ENCODE measurements at regions not wholly inside any gene's neighbourhood (a gene's known extent, or its start where the extent isn't known, plus 50 kb on each side); places are given as distances from the start of the nearest gene placed in this dataset.
"Not testable (repeated sequence)": the region's sequence is repeated elsewhere in the genome, so short reads cannot be mapped to it uniquely, and the experiment has no call there.

DNA sequence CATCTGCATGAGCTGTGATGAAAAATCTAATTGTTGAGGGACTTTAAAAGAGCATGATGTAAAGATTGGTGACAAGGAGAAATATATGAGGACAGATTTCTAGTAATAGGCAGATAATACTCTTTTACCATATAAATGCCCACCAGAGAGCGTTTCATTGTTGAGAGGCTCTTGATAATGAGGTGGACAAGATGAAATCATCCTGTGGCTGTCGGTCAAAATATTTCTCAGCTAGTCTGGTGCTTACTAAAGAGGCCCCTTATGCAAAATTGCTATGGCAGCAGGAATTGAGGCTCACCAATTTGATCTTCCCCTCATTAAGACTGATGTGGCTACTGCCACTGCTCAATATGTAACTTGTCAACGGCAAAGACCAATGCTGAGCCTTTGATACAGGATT is 225.0 kb upstream of the RASGRP1 start:
- TF ChIP-seq, protein P1, sequence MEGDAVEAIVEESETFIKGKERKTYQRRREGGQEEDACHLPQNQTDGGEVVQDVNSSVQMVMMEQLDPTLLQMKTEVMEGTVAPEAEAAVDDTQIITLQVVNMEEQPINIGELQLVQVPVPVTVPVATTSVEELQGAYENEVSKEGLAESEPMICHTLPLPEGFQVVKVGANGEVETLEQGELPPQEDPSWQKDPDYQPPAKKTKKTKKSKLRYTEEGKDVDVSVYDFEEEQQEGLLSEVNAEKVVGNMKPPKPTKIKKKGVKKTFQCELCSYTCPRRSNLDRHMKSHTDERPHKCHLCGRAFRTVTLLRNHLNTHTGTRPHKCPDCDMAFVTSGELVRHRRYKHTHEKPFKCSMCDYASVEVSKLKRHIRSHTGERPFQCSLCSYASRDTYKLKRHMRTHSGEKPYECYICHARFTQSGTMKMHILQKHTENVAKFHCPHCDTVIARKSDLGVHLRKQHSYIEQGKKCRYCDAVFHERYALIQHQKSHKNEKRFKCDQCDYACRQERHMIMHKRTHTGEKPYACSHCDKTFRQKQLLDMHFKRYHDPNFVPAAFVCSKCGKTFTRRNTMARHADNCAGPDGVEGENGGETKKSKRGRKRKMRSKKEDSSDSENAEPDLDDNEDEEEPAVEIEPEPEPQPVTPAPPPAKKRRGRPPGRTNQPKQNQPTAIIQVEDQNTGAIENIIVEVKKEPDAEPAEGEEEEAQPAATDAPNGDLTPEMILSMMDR (IDR thresholded peaks at IDR 0.05) = no peak
- Histone ChIP-seq H3K27me3 (ENCODE audit: insufficient read depth in 3 of 3, low read length in 2 of 3) (no peaks in the 10 kb centered on the region), H3K36me3 (ENCODE audit: insufficient read depth in 1 of 2, low read depth in 1 of 2) (no peaks in the 10 kb centered on the region), H3K27ac (no peak overlapping the region), H3K4me1 (no peaks in the 10 kb centered on the region), H3K9me3 (no peaks in the 10 kb centered on the region), H3K4me3 (no peak overlapping the region)
- WGBS, 3 donors = 60 to 71% (median 64%) methylated on average over 3 of the region's 3 CpGs
- DNase-seq = no peak
- ATAC-seq = no peak
- intact Hi-C loops (cut with DNase I) = no loop called here

DNA sequence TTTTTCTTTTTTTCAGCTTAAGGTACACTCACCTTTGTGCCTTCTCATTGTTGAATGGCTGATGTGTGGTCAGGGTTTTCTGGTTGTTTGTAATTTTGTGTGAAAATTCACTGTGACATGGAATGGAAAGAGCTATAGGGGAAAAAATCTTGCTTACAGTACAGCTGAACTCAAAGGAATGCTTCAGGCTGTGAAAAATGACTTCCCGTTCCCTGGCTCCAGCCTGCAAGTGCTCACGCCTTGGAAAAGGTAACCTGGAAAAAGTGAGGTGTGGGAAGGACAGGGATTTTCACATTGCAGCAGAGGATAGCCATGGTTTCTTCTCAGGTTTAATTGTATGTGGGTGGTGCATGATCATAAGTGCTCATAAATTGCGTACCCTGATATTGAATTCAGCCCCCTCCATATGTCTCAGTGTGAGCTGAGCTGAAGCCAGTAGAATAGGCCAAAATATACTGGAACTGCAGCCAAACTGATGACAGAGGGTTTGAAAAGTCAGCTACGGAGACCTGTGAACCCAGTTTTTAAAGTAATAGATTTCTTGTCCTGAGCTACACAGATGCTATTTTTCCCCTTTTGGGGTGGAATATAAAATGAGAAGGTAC is 228.7 kb upstream of the RASGRP1 start:
- H3K4me3 ChIP-seq = no peak overlapping the region
- intact Hi-C loops (cut with DNase I) = no loop called here
- no peaks in the 10 kb centered on the region for H3K4me1 ChIP-seq
- DNase-seq = no peak
- no peak overlapping the region for H3K27ac ChIP-seq
- no peaks in the 10 kb centered on the region for H3K27me3 ChIP-seq (ENCODE audit: insufficient read depth in 3 of 3, low read length in 2 of 3)
- TF ChIP-seq, protein P1 (IDR thresholded peaks at IDR 0.05) = no peak
- no peaks in the 10 kb centered on the region for H3K36me3 ChIP-seq (ENCODE audit: insufficient read depth in 1 of 2, low read depth in 1 of 2)
- 50 to 51% (median 51%) methylated on average over 4 of the region's 4 CpGs for WGBS, 3 donors
- no peak for ATAC-seq
- no peaks in the 10 kb centered on the region for H3K9me3 ChIP-seq

DNA sequence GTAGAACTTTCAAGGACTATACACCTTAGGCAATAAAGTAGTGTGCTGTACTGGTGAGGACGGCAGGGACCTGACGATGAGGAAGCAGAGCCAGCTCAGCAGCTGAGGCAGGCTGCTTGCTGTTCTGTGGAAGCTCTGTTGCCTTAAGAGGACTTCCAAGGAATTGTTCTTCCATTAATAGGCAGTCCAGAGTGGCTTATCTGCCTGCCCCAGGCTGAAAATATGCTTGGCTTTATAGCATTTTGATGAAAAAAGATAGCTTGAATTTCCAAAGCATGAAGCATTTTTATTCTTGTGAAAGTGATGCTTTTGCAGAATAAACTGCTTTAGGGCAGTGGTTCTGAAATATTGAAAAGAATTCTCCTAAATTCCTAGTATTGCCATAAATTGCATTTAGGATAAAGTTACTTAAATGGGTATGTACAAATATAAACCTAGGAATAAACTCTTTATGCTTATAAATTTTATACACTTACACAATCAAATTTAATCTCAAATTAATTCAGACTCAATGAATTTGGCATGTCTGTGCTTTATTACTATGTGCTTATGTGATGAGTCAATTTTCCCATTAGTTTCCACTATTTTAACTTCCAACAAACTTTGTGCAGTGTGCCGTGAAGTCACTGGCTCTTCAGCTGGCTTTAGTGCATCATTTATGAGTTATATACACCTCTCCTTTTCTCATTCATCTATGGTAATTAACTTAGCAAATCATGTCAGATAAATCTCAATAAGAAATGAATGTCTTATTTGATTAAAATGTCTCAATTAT is 231.0 kb upstream of the RASGRP1 start:
- no peaks in the 10 kb centered on the region for H3K36me3 ChIP-seq (ENCODE audit: insufficient read depth in 1 of 2, low read depth in 1 of 2)
- no peak overlapping the region for H3K4me3 ChIP-seq
- 27 to 33% (median 28%) methylated on average over 3 of the region's 3 CpGs for WGBS, 3 donors
- no peaks in the 10 kb centered on the region for H3K27me3 ChIP-seq (ENCODE audit: insufficient read depth in 3 of 3, low read length in 2 of 3)
- no peak for DNase-seq
- intact Hi-C loops (cut with DNase I) = no loop called here
- ATAC-seq = no peak
- no peaks in the 10 kb centered on the region for H3K9me3 ChIP-seq
- H3K27ac ChIP-seq = no peak overlapping the region
- TF ChIP-seq, protein P1 (IDR thresholded peaks at IDR 0.05) = no peak
- H3K4me1 ChIP-seq = no peaks in the 10 kb centered on the region

DNA sequence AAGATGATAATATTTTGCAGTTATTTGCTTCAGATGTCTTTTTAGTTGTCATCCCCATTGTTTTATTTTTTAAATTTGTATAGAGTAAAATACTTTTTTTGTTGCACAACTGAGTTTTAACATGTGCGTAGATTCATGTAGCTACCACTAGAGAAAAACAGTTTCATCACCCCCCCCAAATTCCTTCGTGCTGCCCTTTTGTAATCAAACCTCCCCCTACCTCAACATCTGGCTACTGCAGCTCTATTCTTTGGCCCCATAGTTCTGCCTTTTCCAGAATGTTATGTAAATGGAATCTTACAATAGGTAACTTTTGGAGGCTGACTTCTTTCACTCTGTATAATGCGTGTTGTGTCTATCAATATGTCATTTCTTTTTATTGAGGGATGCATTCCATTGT is 232.0 kb upstream of the RASGRP1 start:
- no peaks in the 10 kb centered on the region for H3K9me3 ChIP-seq
- ATAC-seq = no peak
- H3K27me3 ChIP-seq (ENCODE audit: insufficient read depth in 3 of 3, low read length in 2 of 3) = no peaks in the 10 kb centered on the region
- 80 to 83% (median 82%) methylated on average over 3 of the region's 3 CpGs for WGBS, 3 donors
- no peak for DNase-seq
- intact Hi-C loops (cut with DNase I) = no loop called here
- no peaks in the 10 kb centered on the region for H3K36me3 ChIP-seq (ENCODE audit: insufficient read depth in 1 of 2, low read depth in 1 of 2)
- H3K27ac ChIP-seq = no peak overlapping the region
- H3K4me3 ChIP-seq = no peak overlapping the region
- no peaks in the 10 kb centered on the region for H3K4me1 ChIP-seq
- TF ChIP-seq, protein P1 (IDR thresholded peaks at IDR 0.05) = no peak

DNA sequence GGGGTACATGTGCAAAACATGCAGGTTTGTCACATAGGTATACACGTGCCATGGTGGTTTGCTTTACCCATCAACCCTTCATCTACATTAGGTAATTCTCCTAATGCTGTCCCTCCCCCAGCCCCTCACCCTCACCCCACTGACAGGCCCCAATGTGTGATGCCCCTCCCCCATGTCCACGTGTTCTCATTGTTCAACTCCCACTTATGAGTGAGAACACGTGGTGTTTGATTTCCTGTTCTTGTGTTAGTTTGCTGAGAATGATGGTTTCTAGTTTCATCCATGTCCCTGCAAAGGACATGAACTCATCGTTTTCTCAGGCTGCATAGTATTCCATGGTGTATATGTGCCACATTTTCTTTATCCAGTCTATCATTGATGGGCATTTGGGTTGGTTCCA is 232.9 kb upstream of the RASGRP1 start:
- H3K27ac ChIP-seq; H3K9me3 ChIP-seq; H3K27me3 ChIP-seq (ENCODE audit: insufficient read depth in 3 of 3, low read length in 2 of 3); H3K4me3 ChIP-seq; H3K4me1 ChIP-seq; ATAC-seq; H3K36me3 ChIP-seq (ENCODE audit: insufficient read depth in 1 of 2, low read depth in 1 of 2); DNase-seq; intact Hi-C loops (cut with DNase I): not testable (repeated sequence)
- WGBS, 3 donors = 71 to 87% (median 81%) methylated on average over 4 of the region's 4 CpGs

DNA sequence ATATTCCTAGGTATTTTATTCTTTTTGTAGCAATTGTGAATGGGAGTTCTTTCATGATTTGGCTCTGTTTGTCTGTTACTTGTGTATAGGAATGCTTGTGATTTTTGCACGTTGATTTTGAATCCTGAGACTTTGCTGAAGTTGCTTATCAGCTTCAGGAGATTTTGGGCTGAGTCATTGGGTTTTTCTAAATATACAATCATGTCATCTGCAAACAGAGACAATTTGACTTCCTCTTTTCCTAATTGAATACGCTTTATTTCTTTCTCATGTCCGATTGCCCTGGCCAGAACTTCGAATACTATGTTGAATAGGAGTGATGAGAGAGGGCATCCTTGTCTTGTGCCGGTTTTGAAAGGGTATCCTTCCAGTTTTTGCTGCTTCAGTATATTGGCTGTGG is 234.6 kb upstream of the RASGRP1 start:
- H3K9me3 ChIP-seq; H3K27ac ChIP-seq; H3K4me3 ChIP-seq; H3K4me1 ChIP-seq; DNase-seq; intact Hi-C loops (cut with DNase I); H3K27me3 ChIP-seq (ENCODE audit: insufficient read depth in 3 of 3, low read length in 2 of 3); ATAC-seq; H3K36me3 ChIP-seq (ENCODE audit: insufficient read depth in 1 of 2, low read depth in 1 of 2): not testable (repeated sequence)
- 81 to 87% (median 83%) methylated on average over 5 of the region's 5 CpGs for WGBS, 3 donors
